HCT116 (cell line): ENCODE measurements at regions not wholly inside any gene's neighbourhood (a gene's known extent, or its start where the extent isn't known, plus 50 kb on each side); places are given as distances from the start of the nearest gene placed in this dataset.

Experiments used
- ATAC-seq: fragments of 200-7000 bp; cut with Tn5 transposase; 2 replicates; pipeline ENCODE4 v1.9.1; 2020; ENCODE audit warnings: mild to moderate bottlenecking, moderate library complexity
- BruUV-seq: library from RNA; stranded (reverse); fragments of 400-500 nt; replicated peaks from 2 replicates; lab custom pipeline; 2021; lab: Mats Ljungman, UMichigan
- CTCF ChIA-PET: fragments of 300-600 bp; sonication (Branson Sonifier 250); formaldehyde crosslinking; loops from one replicate; lab custom pipeline; 2021; ENCODE audit warnings: antibody characterized with exemption; lab: Charles Lee
- POLR2A ChIA-PET: fragments of 300-600, 350-600 bp; sonication (Branson Sonifier 250); formaldehyde crosslinking; loops from one replicate; lab custom pipeline; 2021; ENCODE audit warnings: antibody characterized with exemption; lab: Charles Lee
- RAD21 ChIA-PET, 2 experiments: fragments of 300-600 bp; sonication (Branson Sonifier 250); formaldehyde crosslinking; loops; one replicate each; lab custom pipeline; 2023; ENCODE audit warnings: low total read pairs in 2 of 2; ENCODE audit not compliant: uncharacterized antibody in 2 of 2, unreplicated experiment in 2 of 2, low non-redundant PET in 1 of 2; lab: Charles Lee
- DNase-seq: peaks from one replicate; pipeline ENCODE4 v3.0.0-alpha.2; 2010; ENCODE audit warnings: low read depth, low spot score
- H2AFZ ChIP-seq: fragments of 200-600 bp; shearing (Covaris generic), sonication (generic); 2 replicates; pipeline ENCODE4 v1.6.1; 2017; ENCODE audit warnings: low read depth, mixed run types, mixed read lengths, antibody characterized with exemption, low read length; ENCODE audit not compliant: poor library complexity, severe bottlenecking
- H3K27ac ChIP-seq: 2 replicates; pipeline ENCODE4 v1.5.1; 2012; ENCODE audit warnings: low read depth, low read length
- H3K27me3 ChIP-seq: fragments of 200-600 bp; sonication (generic); 2 replicates; pipeline ENCODE4 v1.6.1; 2016; ENCODE audit warnings: mixed run types, low read length, mixed read lengths; ENCODE audit not compliant: insufficient read depth
- H3K36me3 ChIP-seq, 2 experiments: fragments of 200-500 bp in 1 of 2; fragments of 200-600 bp in 1 of 2; sonication (Bioruptor generic) in 1 of 2; sonication (generic) in 1 of 2; 2 replicates each; pipeline versions ENCODE4 v1.5.1 to v1.6.1; 2014 to 2016; ENCODE audit warnings: low read length in 2 of 2, inconsistent platforms in 1 of 2, mixed read lengths in 1 of 2, mixed run types in 1 of 2; ENCODE audit not compliant: insufficient read depth in 2 of 2, control insufficient read depth in 1 of 2
- H3K4me1 ChIP-seq, 2 experiments: fragments of 200-600 bp in 1 of 2; sonication (generic) in 1 of 2; 2 replicates each; pipeline versions ENCODE4 v1.5.1 to v1.6.1; 2012 to 2017; ENCODE audit warnings: low read length in 2 of 2, inconsistent platforms in 1 of 2, mild to moderate bottlenecking in 1 of 2, mixed read lengths in 1 of 2, mixed run types in 1 of 2, moderate library complexity in 1 of 2; ENCODE audit not compliant: insufficient read depth in 2 of 2, control insufficient read depth in 1 of 2
- H3K4me2 ChIP-seq: fragments of 200-600 bp; sonication (generic); 2 replicates; pipeline ENCODE4 v1.6.1; 2017; ENCODE audit warnings: mixed run types, low read length, mixed read lengths
- H3K4me3 ChIP-seq, 2 experiments: fragments of 200-600 bp in 1 of 2; sonication (generic) in 1 of 2; replicated peaks in 1 of 2; 2 replicates each; pipeline ENCODE4 v1.5.1; 2011 to 2016; ENCODE audit warnings: low read length in 2 of 2, control low read depth in 1 of 2, low read depth in 1 of 2, mild to moderate bottlenecking in 1 of 2, mixed read lengths in 1 of 2, mixed run types in 1 of 2
- H3K79me2 ChIP-seq: fragments of 200-600 bp; sonication (generic); 2 replicates; pipeline ENCODE4 v1.6.1; 2017; ENCODE audit warnings: mild to moderate bottlenecking, mixed run types, low read length, moderate library complexity, mixed read lengths; ENCODE audit not compliant: insufficient read depth
- H3K9ac ChIP-seq: fragments of 200-600 bp; sonication (generic); 2 replicates; pipeline ENCODE4 v1.6.1; 2016; ENCODE audit warnings: low read length, mixed read lengths
- H3K9me2 ChIP-seq: fragments of 200-600 bp; sonication (generic), shearing (Covaris generic); 2 replicates; pipeline ENCODE4 v1.6.1; 2017; ENCODE audit warnings: mixed run types, mild to moderate bottlenecking, moderate library complexity; ENCODE audit not compliant: insufficient read depth
- H3K9me3 ChIP-seq, 2 experiments: fragments of 200-500 bp in 1 of 2; fragments of 200-600 bp in 1 of 2; sonication (Bioruptor generic) in 1 of 2; sonication (generic) in 1 of 2; 2 replicates each; pipeline ENCODE4 v1.6.1; 2014 to 2017; ENCODE audit warnings: low read length in 2 of 2, mixed read lengths in 2 of 2, inconsistent platforms in 1 of 2, low read depth in 1 of 2, mild to moderate bottlenecking in 1 of 2, mixed run types in 1 of 2, moderate library complexity in 1 of 2; ENCODE audit not compliant: control insufficient read depth in 1 of 2, insufficient read depth in 1 of 2
- H4K20me1 ChIP-seq: fragments of 200-600 bp; sonication (generic), shearing (Covaris generic); 2 replicates; pipeline ENCODE4 v1.6.1; 2017; ENCODE audit warnings: mixed run types, mild to moderate bottlenecking, moderate library complexity; ENCODE audit not compliant: insufficient read depth
- CBX3 ChIP-seq: IDR thresholded peaks from 2 replicates; pipeline ENCODE4 v1.6.1; 2012; ENCODE audit warnings: low read depth
- CEBPB ChIP-seq: IDR thresholded peaks from 2 replicates; pipeline ENCODE4 v1.6.1; 2012; ENCODE audit warnings: low read depth
- CTCF ChIP-seq, 3 experiments: fragments of 200-600 bp in 1 of 3; sonication (generic) in 1 of 3; IDR thresholded peaks in 2 of 3; conservative IDR thresholded peaks in 1 of 3; 2 replicates each; pipeline ENCODE4 v1.5.1; 2012 to 2017; ENCODE audit warnings: low read depth in 2 of 3, low read length in 2 of 3, antibody characterized with exemption in 1 of 3, borderline replicate concordance in 1 of 3, control low read depth in 1 of 3, mild to moderate bottlenecking in 1 of 3, mixed read lengths in 1 of 3, mixed run types in 1 of 3, moderate library complexity in 1 of 3; ENCODE audit not compliant: insufficient read depth in 1 of 3
- ELF1 ChIP-seq: IDR thresholded peaks from 2 replicates; pipeline ENCODE4 v1.6.1; 2012; ENCODE audit warnings: low read depth, borderline replicate concordance
- EZH2 ChIP-seq: fragments of 200-600 bp; sonication (generic); IDR thresholded peaks from 2 replicates; pipeline ENCODE4 v1.6.1; 2017; ENCODE audit warnings: antibody characterized with exemption, mixed run types
- FOSL1 ChIP-seq: IDR thresholded peaks from 2 replicates; pipeline ENCODE4 v1.6.1; 2012; ENCODE audit warnings: low read depth
- JUND ChIP-seq: IDR thresholded peaks from 2 replicates; pipeline ENCODE4 v1.6.1; 2012
- MAX ChIP-seq: IDR thresholded peaks from 2 replicates; pipeline ENCODE4 v1.6.1; 2012
- POLR2AphosphoS5 ChIP-seq: IDR thresholded peaks from 2 replicates; pipeline ENCODE4 v1.6.1; 2011; ENCODE audit warnings: mild to moderate bottlenecking, low read depth, low read length, moderate library complexity
- RAD21 ChIP-seq: IDR thresholded peaks from 2 replicates; pipeline ENCODE4 v1.6.1; 2012; ENCODE audit warnings: low read depth, mild to moderate bottlenecking
- SIN3A ChIP-seq: IDR thresholded peaks from 2 replicates; pipeline ENCODE4 v1.6.1; 2012; ENCODE audit warnings: low read depth
- SRF ChIP-seq: IDR thresholded peaks from 2 replicates; pipeline ENCODE4 v1.6.1; 2012; ENCODE audit warnings: low read depth
- TCF7L2 ChIP-seq: IDR thresholded peaks from 2 replicates; pipeline ENCODE4 v1.7.0; 2011; ENCODE audit warnings: borderline replicate concordance, inconsistent platforms; ENCODE audit not compliant: insufficient read depth, insufficient read length; ENCODE audit errors: extremely low read depth
- ZBTB33 ChIP-seq: IDR thresholded peaks from 2 replicates; pipeline ENCODE4 v1.6.1; 2011; ENCODE audit warnings: mild to moderate bottlenecking, low read length, moderate library complexity; ENCODE audit not compliant: insufficient replicate concordance; ENCODE audit errors: extremely low read depth
- ZFX ChIP-seq: fragments of 450-650 bp; IDR thresholded peaks from 2 replicates; pipeline ENCODE4 v1.6.1; 2017
- intact Hi-C: fragments of 100-400 bp; cut with micrococcal nuclease; formaldehyde crosslinking; loops from 2 replicates; pipeline ENCODE4 v1.10.0; 2022

GRCh38 chr16:9380221-9380620 lies 288.8 kb downstream of the HAPSTR1 start (continued):
- TF ChIP-seq ZBTB33, result no peak
- no peak for TF ChIP-seq FOSL1
- no peak for TF ChIP-seq POLR2AphosphoS5
- no peak for TF ChIP-seq CBX3
- no peak for TF ChIP-seq EZH2

DNA sequence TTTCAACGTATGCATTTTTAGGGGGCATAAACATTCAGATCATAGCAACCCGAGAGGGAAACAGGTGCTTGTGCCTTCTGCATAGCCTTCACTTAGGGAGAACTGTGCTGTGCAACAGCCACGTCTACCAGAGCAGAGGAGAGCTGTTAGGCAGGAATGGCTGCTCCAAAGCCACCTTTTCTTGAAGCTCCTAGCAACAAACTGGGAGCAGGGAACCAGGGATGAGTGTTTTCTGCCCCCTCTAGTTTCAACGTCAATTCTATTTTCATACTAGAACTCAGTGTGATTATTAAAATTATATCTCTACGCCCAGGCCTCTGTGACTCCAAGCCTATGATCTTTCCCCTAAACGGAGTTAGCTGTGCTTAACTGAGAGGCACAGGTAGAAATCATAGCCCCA lies 290.0 kb downstream of the HAPSTR1 start:
- ATAC-seq (no peak), DNase-seq (no peak)
- Histone ChIP-seq H3K9ac (no peak overlapping the region), H3K27me3 (peaks cover 12% of the 10 kb centered on the region; the same call in 1 of the 2 replicates), H4K20me1 (no peaks in the 10 kb centered on the region), H3K9me2 (no peaks in the 10 kb centered on the region), H3K4me1 (no peaks in the 10 kb centered on the region), H3K36me3 (no peaks in the 10 kb centered on the region), H3K9me3 (no peaks in the 10 kb centered on the region), H3K4me3 (no peak overlapping the region), H3K27ac (no peak overlapping the region), H2AFZ (no peak overlapping the region), H3K4me2 (no peak overlapping the region), H3K79me2 (no peaks in the 10 kb centered on the region)
- CTCF ChIA-PET, result no interaction called here
- POLR2A ChIA-PET, result no interaction called here
- intact Hi-C loops, result no loop called here
- TF ChIP-seq ELF1, result no peak
- no peak for TF ChIP-seq ZBTB33
- TF ChIP-seq MAX, result no peak
- TF ChIP-seq CEBPB, result no peak
- TF ChIP-seq JUND, result no peak
- TF ChIP-seq RAD21, result no peak
- no peak for TF ChIP-seq CTCF (IDR thresholded peaks at IDR 0.05 in 2 of 3, conservative IDR thresholded peaks at IDR 0.05 in 1 of 3; ENCODE audit: borderline replicate concordance in 1 of 3, insufficient read depth in 1 of 3, low read depth in 2 of 3, low read length in 2 of 3)
- no peak for TF ChIP-seq CBX3
- no peak for TF ChIP-seq POLR2AphosphoS5
- no peak for TF ChIP-seq SRF
- no peak for TF ChIP-seq FOSL1
- TF ChIP-seq ZFX, result no peak
- TF ChIP-seq TCF7L2, result no peak
- TF ChIP-seq EZH2, result no peak
- TF ChIP-seq SIN3A, result no peak
- no TSS peak for BruUV-seq
- RAD21 ChIA-PET, result no interaction called here
